T-helper 9 cell (primary cell): ENCODE measurements at regions not wholly inside any gene's neighbourhood (a gene's known extent, or its start where the extent isn't known, plus 50 kb on each side); places are given as distances from the start of the nearest gene placed in this dataset.

ENCODE experiments used
- DNase-seq: peaks from one replicate; pipeline ENCODE4 v3.0.0-alpha.2; 2020

DNA sequence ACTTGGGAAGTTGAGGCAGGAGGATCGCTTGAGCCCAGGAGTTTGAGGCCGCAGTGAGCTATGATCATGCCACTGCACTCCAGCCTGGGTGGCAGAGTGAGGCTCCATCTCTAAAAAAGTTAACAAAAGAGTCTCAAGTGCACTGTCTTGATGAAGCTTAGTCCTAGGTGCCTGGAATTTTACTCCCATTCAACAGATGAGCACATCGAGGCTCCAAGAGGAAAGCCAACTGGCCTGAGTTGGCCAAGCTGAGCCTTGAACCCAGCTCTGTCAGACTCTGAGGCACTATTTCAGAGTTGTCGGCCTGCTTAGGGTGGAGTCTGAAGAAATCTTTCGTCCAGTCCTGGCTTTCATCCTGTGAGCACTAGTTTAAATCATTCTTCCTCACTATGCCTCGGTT lies 98.1 kb upstream of the MAP1LC3B2 start:
- DNase-seq = no peak

DNA sequence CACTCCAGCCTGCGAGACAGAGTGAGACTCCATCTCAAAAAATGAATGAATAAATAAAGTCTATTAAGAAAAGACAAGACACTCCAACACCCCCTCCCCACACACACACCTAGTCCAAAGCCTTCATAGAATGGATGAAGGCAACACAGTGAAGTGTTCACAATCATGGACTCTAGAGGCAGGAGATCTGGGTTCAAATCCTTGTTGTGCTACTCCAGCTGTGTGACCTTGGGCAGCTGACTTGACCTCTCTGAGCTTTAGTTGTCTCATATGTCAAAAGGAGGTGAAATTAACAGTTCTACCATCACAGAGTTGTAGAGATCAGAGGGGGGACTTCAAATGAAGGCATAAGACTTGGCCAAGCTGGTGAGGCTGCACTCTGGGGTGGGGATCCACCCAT lies 95.8 kb upstream of the MAP1LC3B2 start:
- no peak for DNase-seq

DNA sequence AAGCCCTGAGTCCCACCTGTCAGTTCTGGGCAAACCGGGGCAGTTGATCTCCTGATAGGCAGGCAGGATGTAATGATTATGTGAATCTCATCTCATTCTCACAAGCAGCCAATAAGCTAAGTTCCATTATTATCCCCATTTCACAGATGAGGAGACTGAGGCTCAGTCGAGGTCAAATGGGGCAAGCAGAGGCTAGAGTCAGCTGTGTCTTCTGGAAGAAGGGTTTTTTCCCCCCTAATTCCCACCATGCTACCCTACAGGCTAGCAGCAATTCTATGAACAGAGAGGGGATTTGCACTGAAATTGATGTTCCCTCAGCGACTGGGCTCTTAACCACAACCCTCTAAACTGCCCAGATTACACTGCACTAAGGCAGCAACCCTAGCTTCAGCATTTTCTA lies 93.8 kb upstream of the MAP1LC3B2 start:
- DNase-seq = no peak

DNA sequence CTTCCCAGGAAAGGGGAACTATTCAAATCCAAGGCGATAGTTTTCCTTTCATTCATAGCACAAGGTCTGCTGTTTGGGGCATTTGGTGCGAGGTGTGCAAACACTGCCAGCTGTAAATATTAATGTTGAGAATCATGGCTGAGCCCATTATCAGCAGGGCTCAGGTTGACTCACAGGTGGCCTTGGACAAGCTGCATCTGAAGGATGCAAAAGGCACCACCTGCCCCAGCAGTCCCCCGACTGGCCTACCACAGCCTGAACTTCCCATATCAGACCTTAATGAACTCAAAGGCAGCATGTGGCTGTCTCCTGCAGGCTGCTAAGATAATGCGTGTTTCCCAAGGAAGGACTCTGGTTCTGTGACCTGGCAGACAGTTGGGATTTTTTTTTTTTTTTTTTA lies 93.3 kb upstream of the MAP1LC3B2 start:
- no peak for DNase-seq

- no peak for DNase-seq
Measured at GRCh38 chr12:116466536-116466935, 92.6 kb upstream of the MAP1LC3B2 start.

- DNase-seq = no peak
Measured at GRCh38 chr12:116469344-116469743, 89.8 kb upstream of the MAP1LC3B2 start.

DNA sequence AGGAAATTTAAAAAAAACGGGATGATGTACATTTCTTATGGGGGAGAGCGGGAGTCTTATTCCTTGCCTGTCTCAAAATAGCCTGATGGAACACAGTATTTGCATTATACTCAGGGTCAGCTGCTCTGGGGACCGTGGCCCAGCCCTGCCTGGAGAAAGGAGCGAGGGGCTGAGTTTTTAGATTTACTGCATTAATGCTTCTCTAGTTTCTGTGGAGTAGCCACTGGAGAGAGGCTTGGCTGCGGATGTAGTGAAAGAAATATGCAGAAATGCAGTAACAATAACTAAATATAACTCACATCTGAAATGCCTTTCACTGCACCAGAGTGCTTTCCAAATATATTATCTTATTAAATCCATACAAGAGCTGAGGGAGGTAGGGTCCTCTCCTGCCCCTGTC lies 87.6 kb upstream of the MAP1LC3B2 start:
- no peak for DNase-seq

GRCh38 chr12:116472193-116472592 lies 87.0 kb upstream of the MAP1LC3B2 start:
- DNase-seq = no peak

DNA sequence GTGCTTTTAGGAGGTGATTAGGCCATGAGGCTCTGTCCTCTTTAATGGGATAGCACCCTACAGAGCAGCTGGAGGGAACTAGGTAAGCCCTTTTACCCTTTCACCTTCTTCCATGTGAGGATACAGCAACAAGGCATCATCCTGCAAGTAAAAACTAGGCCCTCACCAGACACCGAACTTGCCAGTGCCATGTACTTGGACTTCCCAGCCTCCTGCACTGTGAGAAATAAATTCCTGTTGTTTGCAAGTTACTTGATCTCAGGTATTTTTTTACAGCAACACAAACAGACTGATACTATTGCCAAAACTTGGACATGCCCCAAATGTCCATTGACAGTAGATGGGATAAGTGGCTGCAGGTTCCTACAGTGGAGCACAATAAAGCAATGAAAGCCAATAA lies 85.8 kb upstream of the MAP1LC3B2 start:
- DNase-seq = no peak

- no peak for DNase-seq
Measured at GRCh38 chr12:116474331-116474730, 84.8 kb upstream of the MAP1LC3B2 start.

- DNase-seq = no peak
Measured at GRCh38 chr12:116474899-116475298, 84.3 kb upstream of the MAP1LC3B2 start.

- DNase-seq = no peak
Measured at GRCh38 chr12:116476227-116476822, 82.9 kb upstream of the MAP1LC3B2 start.

DNA sequence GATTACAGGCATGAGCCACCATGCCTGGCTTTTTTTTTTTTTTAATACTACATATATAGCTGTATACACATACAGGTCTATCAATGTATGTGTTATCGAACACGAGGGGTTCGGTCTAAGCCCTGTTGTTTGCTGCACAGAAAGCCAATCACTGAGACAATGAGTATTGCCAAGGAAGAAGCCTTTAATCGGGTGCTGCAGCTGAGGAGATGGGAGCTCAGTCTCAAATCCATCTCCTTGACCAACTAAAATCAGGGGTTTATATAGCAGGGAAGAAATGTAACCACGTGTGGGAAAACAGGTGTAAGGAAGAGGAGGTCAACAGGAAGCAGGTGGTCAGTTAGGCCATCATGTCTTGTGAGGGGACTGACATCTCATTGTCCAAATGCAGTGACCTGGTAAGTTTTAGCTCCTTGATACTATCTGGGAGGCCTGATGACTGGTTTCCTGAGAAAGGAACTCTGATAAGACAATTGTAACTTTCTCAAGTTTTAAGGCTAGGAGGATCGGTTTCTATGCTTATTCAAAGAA lies 80.9 kb upstream of the MAP1LC3B2 start:
- no peak for DNase-seq

GRCh38 chr12:116480210-116480810 lies 78.9 kb upstream of the MAP1LC3B2 start:
- no peak for DNase-seq

DNA sequence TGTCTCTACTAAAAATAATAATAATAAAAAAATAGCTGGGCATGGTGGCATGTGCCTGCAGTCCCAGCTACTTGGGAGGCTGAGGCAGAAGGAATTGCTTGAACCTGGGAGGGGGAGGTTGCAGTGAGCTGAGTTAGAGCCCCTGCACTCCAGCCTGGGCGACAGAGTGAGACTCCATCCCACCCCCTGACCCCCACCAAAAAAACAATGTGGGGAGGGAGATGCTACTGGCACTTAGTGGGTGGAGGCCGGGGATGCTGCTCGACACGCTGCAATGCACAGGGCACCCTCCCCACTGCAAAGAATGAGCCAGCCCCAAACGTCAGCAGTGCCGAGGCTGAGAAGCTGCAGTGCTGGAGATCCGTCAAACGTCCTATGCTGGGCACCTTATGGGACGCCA lies 77.5 kb upstream of the MAP1LC3B2 start:
- no peak for DNase-seq

DNA sequence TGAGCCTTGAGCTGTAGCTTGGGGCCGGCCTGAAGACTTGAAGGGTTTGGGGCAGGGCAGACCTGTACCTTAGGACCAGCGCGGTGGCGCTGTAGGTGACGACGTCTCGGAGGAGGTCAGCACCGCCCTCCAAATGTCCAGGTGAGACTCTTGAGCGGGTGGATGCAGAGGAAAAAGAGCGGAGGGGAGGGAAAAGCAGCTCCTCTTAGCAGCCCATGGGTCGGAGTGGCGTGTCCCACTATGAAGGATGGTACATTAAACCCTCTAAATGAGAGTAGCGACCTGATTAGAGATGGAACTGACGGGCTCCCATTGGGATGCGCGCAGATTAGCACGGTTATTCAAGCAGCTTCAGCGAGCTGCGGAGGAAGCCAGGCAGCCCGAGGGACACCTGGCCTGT lies 77.0 kb upstream of the MAP1LC3B2 start:
- DNase-seq = no peak

- DNase-seq = no peak
Measured at GRCh38 chr12:116482859-116483258, 76.3 kb upstream of the MAP1LC3B2 start.

DNA sequence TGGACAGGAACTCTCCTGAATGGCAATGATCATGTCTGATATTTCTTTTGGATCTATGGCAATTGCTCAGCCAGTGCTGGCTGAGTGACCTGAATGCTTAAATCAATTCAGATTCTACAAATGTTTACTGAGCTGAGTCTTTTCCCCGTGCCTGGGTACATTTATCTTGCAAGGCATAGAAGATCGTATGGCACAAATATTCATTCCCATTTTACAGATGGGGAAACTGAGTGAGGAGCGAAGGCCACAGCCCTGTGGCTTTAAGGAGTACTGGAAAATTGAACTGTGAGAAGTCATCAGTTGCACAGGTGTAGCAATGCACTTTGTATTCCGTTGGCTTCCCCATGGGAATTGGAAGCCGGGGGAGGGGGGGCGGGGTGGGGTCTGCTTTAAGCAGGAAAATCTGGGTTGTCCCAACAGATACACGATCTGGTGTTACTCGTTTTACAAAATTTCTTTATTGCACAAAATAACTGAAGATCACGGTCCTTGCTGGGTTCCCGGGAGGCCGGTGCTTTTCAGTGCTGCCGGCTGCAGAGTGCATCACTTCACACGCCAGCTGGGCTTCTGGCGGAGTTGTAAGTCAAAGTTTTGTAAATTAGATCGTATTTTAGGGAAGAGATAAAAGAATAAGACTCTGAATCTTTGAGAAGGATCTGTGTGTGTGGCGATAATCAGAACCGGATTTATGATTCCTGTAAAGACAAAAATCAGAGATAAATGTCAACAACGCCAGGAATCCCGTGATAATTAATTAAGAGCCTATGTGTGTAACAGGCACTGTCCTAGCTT lies 75.0 kb upstream of the MAP1LC3B2 start:
- DNase-seq = no peak

- no peak for DNase-seq
Measured at GRCh38 chr12:116484807-116485206, 74.4 kb upstream of the MAP1LC3B2 start.

DNA sequence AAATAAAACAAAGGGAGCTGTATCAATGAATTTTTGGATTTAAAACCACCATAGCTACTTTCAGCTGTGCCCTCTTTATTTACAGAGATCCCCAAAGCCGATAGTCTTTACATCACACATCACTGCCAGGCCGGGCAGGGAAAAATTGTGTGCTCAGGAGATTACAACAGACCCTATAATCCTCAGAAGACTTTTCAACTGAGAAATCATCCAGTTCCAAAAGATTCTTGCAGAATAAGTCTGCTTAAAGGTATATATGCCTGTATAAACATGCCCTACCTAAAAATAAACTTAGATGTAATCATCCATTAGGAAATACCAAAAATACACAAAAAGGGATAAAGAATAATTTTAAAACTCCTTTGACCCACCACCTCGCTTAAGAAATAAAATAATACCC lies 70.1 kb upstream of the MAP1LC3B2 start:
- DNase-seq = no peak

GRCh38 chr12:116490471-116490870 lies 68.7 kb upstream of the MAP1LC3B2 start:
- no peak for DNase-seq

DNA sequence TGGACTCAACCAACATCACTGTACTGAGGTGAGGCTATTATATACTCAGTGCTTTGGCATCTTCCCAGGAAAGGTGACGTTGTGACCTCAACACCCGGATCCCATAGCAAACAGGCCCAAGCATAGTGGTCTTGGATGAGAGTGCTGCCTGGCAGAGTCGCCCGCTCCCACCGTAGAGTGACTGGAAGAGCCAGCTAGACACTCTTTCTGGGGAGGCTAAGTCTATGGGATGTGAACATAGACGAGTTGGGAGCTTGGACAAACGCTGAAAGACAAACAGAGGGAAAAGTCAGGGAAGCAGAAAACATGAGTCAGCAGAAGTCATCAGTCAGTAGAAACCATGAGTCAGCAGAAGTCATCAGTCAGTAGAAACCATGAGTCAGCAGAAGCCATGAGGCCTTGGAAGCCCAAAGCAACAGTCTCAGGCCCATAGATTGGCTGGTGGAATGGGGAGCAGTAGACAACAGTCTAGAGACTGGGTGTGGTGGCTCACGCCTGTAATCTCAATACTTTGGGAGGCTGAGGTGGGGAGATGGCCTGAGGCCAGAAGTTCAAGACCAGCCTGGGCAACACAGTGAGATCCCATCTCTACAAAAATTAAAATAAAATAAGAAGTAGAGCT lies 66.4 kb upstream of the MAP1LC3B2 start:
- DNase-seq = no peak

DNA sequence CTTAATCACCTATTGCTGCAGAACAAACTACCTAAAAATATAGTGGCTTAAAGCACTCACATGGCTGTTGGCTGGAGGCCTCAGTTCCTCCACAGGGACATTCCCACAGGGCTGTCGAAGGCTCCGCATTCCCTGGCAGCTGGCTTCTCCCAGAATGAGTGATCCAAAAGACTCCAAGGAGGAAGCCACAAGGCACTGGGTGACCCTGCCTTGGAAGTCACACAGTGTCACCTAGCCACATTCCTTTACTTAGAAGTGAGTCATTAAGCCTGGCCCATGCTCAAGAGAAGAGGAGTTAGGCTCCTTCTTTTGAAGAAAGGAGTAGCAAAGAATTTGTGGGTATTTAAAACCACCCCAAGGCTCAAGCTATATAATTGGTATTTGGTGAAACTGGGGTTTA lies 63.9 kb upstream of the MAP1LC3B2 start:
- no peak for DNase-seq
